ENCODE measurements at regions not wholly inside any gene's neighbourhood (a gene's known extent, or its start where the extent isn't known, plus 50 kb on each side); places are given as distances from the start of the nearest gene placed in this dataset.

GRCh38 chr11:92166335-92166734 lies 58.3 kb upstream of the FAT3 start:
- TF ChIP-seq REST (IDR thresholded peaks at IDR 0.05; ENCODE audit: insufficient read depth in 1 of 2, low read depth in 2 of 2, low read length in 2 of 2), result no peak
- no peak for TF ChIP-seq POLR2AphosphoS5 (IDR thresholded peaks at IDR 0.05; ENCODE audit: low read depth, low read length)
- TF ChIP-seq TAF1 (IDR thresholded peaks at IDR 0.05; ENCODE audit: borderline replicate concordance, insufficient read depth, low read length), result no peak
- no peak for TF ChIP-seq SIN3A (IDR thresholded peaks at IDR 0.05; ENCODE audit: borderline replicate concordance, insufficient read depth, low read length)
- TF ChIP-seq FOXP2 (optimal IDR thresholded peaks at IDR 0.05; ENCODE audit: borderline replicate concordance, extremely low read depth, extremely low read length, insufficient read depth), result no peak
